K562 (cell line): ENCODE measurements at regions not wholly inside any gene's neighbourhood (a gene's known extent, or its start where the extent isn't known, plus 50 kb on each side); places are given as distances from the start of the nearest gene placed in this dataset.

Experiments used
- ATAC-seq: fragments of 200-7000 bp; cut with Tn5 transposase; 3 replicates; pipeline ENCODE4 v1.9.1; 2020; ENCODE audit warnings: moderate library complexity
- BruUV-seq: library from RNA; stranded (reverse); fragments of 400-500 nt; replicated peaks from 2 replicates; lab custom pipeline; 2021; lab: Mats Ljungman, UMichigan
- CTCF ChIA-PET: fragments of 300-600 bp; formaldehyde crosslinking; extraction: SDS; loops from one replicate; lab custom pipeline; 2021; ENCODE audit warnings: low intra/inter-chr PET ratio; lab: Yijun Ruan, JAX
- POLR2A ChIA-PET: fragments of 300-600, 350-650 bp; sonication (Branson Sonifier 250); formaldehyde crosslinking; extraction: SDS; loops from one replicate; lab custom pipeline; 2021; ENCODE audit warnings: antibody characterized with exemption, inconsistent platforms; lab: Yijun Ruan, JAX
- DNase-seq, 4 experiments: peaks; one replicate each; pipeline versions ENCODE4 v3.0.0 to v3.0.0-alpha.2; 2011 to 2018; ENCODE audit warnings: low spot score in 3 of 4, mixed read lengths in 3 of 4; ENCODE audit errors: extremely low read depth in 1 of 4
- FAIRE-seq: peaks from 2 replicates; lab custom pipeline; 2011; peaks lifted over from hg19 to GRCh38; lab: Jason Lieb, UNC
- H2AFZ ChIP-seq: 2 replicates; pipeline ENCODE4 v1.6.0; 2011; ENCODE audit warnings: low read depth, low read length, control low read depth, inconsistent platforms
- H3K27ac ChIP-seq: fragments of 200-600 bp; 3 replicates; pipeline ENCODE4 v1.8.0; 2011; ENCODE audit warnings: low read depth, mild to moderate bottlenecking, control low read depth, inconsistent platforms, low read length, moderate library complexity, mixed read lengths; ENCODE audit errors: extremely low read depth
- H3K27me3 ChIP-seq, 2 experiments: fragments of 300-600 bp in 1 of 2; 2 replicates in 1 of 2; 3 replicates in 1 of 2; pipeline versions ENCODE4 v1.6.0 to v1.8.0; 2011; ENCODE audit warnings: inconsistent platforms in 2 of 2, low read length in 2 of 2, mild to moderate bottlenecking in 1 of 2, mixed read lengths in 1 of 2, moderate library complexity in 1 of 2; ENCODE audit not compliant: control insufficient read depth in 2 of 2, insufficient read depth in 2 of 2
- H3K36me3 ChIP-seq: fragments of 300-600 bp; 3 replicates; pipeline ENCODE4 v1.8.0; 2011; ENCODE audit warnings: mild to moderate bottlenecking, low read length, inconsistent platforms; ENCODE audit not compliant: control insufficient read depth, insufficient read depth
- H3K4me1 ChIP-seq, 2 experiments: fragments of 200-600 bp in 1 of 2; replicated peaks in 1 of 2; 2 replicates in 1 of 2; 3 replicates in 1 of 2; pipeline versions ENCODE4 v1.5.1 to v1.8.0; 2011; ENCODE audit warnings: inconsistent platforms in 2 of 2, low read length in 2 of 2, mild to moderate bottlenecking in 1 of 2, mixed read lengths in 1 of 2, moderate library complexity in 1 of 2; ENCODE audit not compliant: control insufficient read depth in 2 of 2, insufficient read depth in 2 of 2
- H3K4me2 ChIP-seq: 2 replicates; pipeline ENCODE4 v1.6.1; 2011; ENCODE audit warnings: low read length, control low read depth, inconsistent platforms, mixed read lengths; ENCODE audit not compliant: insufficient read depth
- H3K4me3 ChIP-seq: fragments of 200-600 bp; sonication (generic), shearing (Covaris generic); 2 replicates; pipeline ENCODE4 v1.5.1; 2016; ENCODE audit warnings: control low read depth, inconsistent platforms
- H3K79me2 ChIP-seq: fragments of 200-600 bp; 3 replicates; pipeline ENCODE4 v1.8.0; 2011; ENCODE audit warnings: low read length, inconsistent platforms; ENCODE audit not compliant: control insufficient read depth, insufficient read depth
- H3K9ac ChIP-seq, 2 experiments: 2 replicates each; pipeline versions ENCODE4 v1.6.0 to v1.6.1; 2011; ENCODE audit warnings: low read depth in 2 of 2, low read length in 2 of 2, control low read depth in 1 of 2, inconsistent platforms in 1 of 2, mild to moderate bottlenecking in 1 of 2, mixed read lengths in 1 of 2; ENCODE audit not compliant: insufficient read depth in 1 of 2
- H3K9me1 ChIP-seq: one replicate; pipeline ENCODE4 v1.6.0; 2011; ENCODE audit warnings: inconsistent platforms, mild to moderate bottlenecking, low read length, moderate library complexity; ENCODE audit not compliant: control insufficient read depth, insufficient read depth
- H3K9me3 ChIP-seq: replicated peaks from 2 replicates; pipeline ENCODE4 v1.5.1; 2011; ENCODE audit warnings: low read depth, low read length, inconsistent platforms; ENCODE audit not compliant: control insufficient read depth, insufficient read depth
- H4K20me1 ChIP-seq: replicated peaks from 2 replicates; pipeline ENCODE4 v1.6.1; 2011; ENCODE audit warnings: low read length, inconsistent platforms, mixed read lengths; ENCODE audit not compliant: control insufficient read depth, insufficient read depth
- CBX1 ChIP-seq: sonication (generic); IDR thresholded peaks from 2 replicates; pipeline ENCODE4 v1.6.1; 2016; ENCODE audit warnings: antibody characterized with exemption, low read depth, mild to moderate bottlenecking
- GABPB2 ChIP-seq: fragments of 250-450 bp; sonication (Bioruptor Pico); conservative IDR thresholded peaks from 2 replicates; pipeline ENCODE4 v1.5.1; 2021; ENCODE audit warnings: mild to moderate bottlenecking
- KDM5B ChIP-seq: fragments of 200-600 bp; sonication (generic); IDR thresholded peaks from 2 replicates; pipeline ENCODE4 v1.6.1; 2012; ENCODE audit warnings: low read depth, mild to moderate bottlenecking, moderate library complexity, low read length, control low read depth, inconsistent platforms; ENCODE audit not compliant: insufficient replicate concordance
- NFATC3 ChIP-seq: fragments of 450-650 bp; IDR thresholded peaks from 2 replicates; pipeline ENCODE4 v1.6.1; 2017; ENCODE audit warnings: mild to moderate bottlenecking
- NR4A1 ChIP-seq, 2 experiments: fragments of 250-450 bp in 1 of 2; fragments of 450-650 bp in 1 of 2; sonication (Bioruptor Pico) in 1 of 2; IDR thresholded peaks; 2 replicates each; pipeline versions ENCODE4 v1.4.0 to v1.6.1; 2016 to 2020; ENCODE audit warnings: mild to moderate bottlenecking in 2 of 2, missing compliant biosample characterization in 1 of 2, missing genetic modification characterization in 1 of 2, moderate library complexity in 1 of 2
- PHTF2 ChIP-seq: fragments of 250-450 bp; sonication (Bioruptor Pico); IDR thresholded peaks from 2 replicates; pipeline ENCODE4 v1.5.0; 2021; ENCODE audit warnings: mild to moderate bottlenecking
- RBM15 ChIP-seq: fragments of 200-400 bp; formaldehyde crosslinking; IDR thresholded peaks from 2 replicates; pipeline ENCODE4 v1.6.1; 2018; ENCODE audit warnings: mild to moderate bottlenecking, low read length, moderate library complexity; ENCODE audit not compliant: insufficient read depth
- SOX6 ChIP-seq: fragments of 450-650 bp; IDR thresholded peaks from 2 replicates; pipeline ENCODE4 v1.6.1; 2014; ENCODE audit warnings: mild to moderate bottlenecking
- ZC3H8 ChIP-seq: fragments of 450-650 bp; IDR thresholded peaks from 2 replicates; pipeline ENCODE4 v1.6.1; 2017
- ZNF282 ChIP-seq: sonication (generic); formaldehyde crosslinking; IDR thresholded peaks from 2 replicates; pipeline ENCODE4 v1.8.1; 2023; ENCODE audit warnings: missing genetic modification reagents
- ZNF644 ChIP-seq: fragments of 200-800 bp; sonication (Bioruptor generic); IDR thresholded peaks from 2 replicates; pipeline ENCODE4 v1.6.1; 2016; ENCODE audit warnings: low read depth, missing genetic modification characterization, missing compliant biosample characterization
- WGBS: fragments of 100-300 bp; shearing (Covaris generic); methylation state at CpG from one replicate; pipeline ENCODE4 v1.1.6; 2016; ENCODE audit warnings: low coverage, mixed read lengths; ENCODE audit not compliant: insufficient coverage; ENCODE audit errors: missing lambda C conversion rate; 5-methylcytosine and 5-hydroxymethylcytosine counted together
- in situ Hi-C: fragments of 300-500 bp; cut with MboI; formaldehyde crosslinking; loops from 4 replicates; pipeline ENCODE4 v1.15.0; 2018; ENCODE audit warnings: inconsistent platforms, mixed read lengths
- intact Hi-C: fragments of 100-400 bp; cut with micrococcal nuclease; formaldehyde crosslinking; loops from 2 replicates; pipeline ENCODE4 v1.14.2; 2022
- TF ChIP-seq, protein P1 (sequence below), 2 experiments: fragments of 150-350 bp in 1 of 2; IDR thresholded peaks; 2 replicates each; pipeline ENCODE4 v1.6.1; 2012 to 2016; ENCODE audit warnings: low read depth in 2 of 2, low read length in 2 of 2, mild to moderate bottlenecking in 1 of 2, moderate library complexity in 1 of 2

DNA sequence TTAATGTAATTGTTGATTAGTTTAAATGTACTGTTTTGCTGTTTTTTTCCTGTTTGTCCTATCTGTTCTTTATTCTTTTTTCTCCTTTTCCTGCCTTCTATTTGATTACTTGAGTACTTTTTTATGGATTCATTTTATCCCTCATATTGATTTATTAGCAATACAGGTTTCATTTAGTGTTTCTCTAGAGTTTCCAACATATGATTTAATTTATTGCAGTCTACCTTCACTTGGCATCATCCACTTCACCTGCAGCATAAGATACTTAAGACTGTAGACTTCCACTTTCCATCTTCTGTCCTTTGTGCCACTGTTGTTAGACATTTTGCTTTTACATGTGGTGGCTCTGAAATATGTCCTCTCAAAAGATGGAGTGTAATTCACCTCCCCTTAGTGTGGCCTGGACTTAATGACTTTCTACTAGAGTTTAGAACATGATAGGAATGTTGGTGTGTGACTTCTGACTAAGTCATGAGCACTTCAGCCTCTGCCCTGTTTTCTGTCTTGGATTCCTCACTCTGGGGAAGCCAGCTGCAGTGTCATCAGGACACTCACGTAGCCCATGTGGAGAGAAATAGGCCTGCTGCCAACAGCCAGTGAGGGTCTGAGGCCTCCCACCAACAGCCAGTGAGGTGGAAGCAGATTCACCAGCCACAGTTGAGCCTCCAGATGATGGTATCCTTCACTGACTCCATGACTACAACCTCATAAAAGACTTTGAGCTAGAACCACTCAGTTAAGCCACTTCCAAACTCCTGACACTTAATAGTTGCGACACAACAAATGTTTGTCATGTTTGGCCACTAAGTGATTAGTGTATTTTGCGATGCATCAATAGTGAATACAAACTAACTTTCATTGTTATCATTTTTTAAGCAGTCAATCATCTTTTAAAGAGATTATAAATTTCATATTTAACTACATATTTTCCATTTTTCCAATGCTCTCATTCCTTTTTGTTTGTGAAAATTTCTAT, 643.5 kb upstream of the DPP6 start:
- Histone ChIP-seq H3K4me2 (no peak overlapping the region), H3K36me3 (peaks cover 49% of the 10 kb centered on the region), H3K27me3 (no peaks in the 10 kb centered on the region), H3K9me3 (no peaks in the 10 kb centered on the region), H3K4me1 (peaks cover 3 to 17% of the 10 kb centered on the region in 2 experiments; a peak in 3 of 5 replicates), H2AFZ (no peak overlapping the region), H3K9me1 (no peaks in the 10 kb centered on the region), H3K9ac (no peak overlapping the region), H3K4me3 (no peak overlapping the region), H3K27ac (peak overlapping the region; percentile 56; the same call in 2 of the 3 replicates), H3K79me2 (peaks cover 31% of the 10 kb centered on the region), H4K20me1 (no peaks in the 10 kb centered on the region)
- DNase-seq (peak; percentile 65 to 86 (median 68)), FAIRE-seq (peak; percentile 65), ATAC-seq (peak; percentile 71)
- no TSS peak for BruUV-seq
- CTCF ChIA-PET = no interaction called here
- POLR2A ChIA-PET = interaction anchor here (0.7 to 2.0 kb wide), 5 partner anchors 46 to 1776 kb away, joined by 3 to 4 read pairs (median 3); no protein-coding TSS in a partner anchor
- in situ Hi-C loops = no loop called here
- intact Hi-C loops = no loop called here
- WGBS = 34% methylated on average over 3 of the region's 3 CpGs
- peak; percentile 73; the same call in 1 of the 2 replicates for TF ChIP-seq GABPB2
- TF ChIP-seq ZNF644 (tag) = no peak
- TF ChIP-seq ZC3H8 = no peak
- TF ChIP-seq SOX6 = no peak; the same call in 1 of the 2 replicates
- peak; percentile 75 for TF ChIP-seq KDM5B
- no peak for TF ChIP-seq NFATC3
- no peak for TF ChIP-seq PHTF2 (CRISPR knock-in tag)
- TF ChIP-seq RBM15 = no peak
- no peak for TF ChIP-seq NR4A1 (CRISPR knock-in tag; IDR thresholded peaks at IDR 0.05)
- TF ChIP-seq NR4A1 (tag; IDR thresholded peaks at IDR 0.05) = no peak
- TF ChIP-seq ZNF282 (CRISPR knock-in tag) = no peak
- peak; percentile 42; the same call in 1 of the 2 replicates for TF ChIP-seq CBX1
- TF ChIP-seq, protein P1, sequence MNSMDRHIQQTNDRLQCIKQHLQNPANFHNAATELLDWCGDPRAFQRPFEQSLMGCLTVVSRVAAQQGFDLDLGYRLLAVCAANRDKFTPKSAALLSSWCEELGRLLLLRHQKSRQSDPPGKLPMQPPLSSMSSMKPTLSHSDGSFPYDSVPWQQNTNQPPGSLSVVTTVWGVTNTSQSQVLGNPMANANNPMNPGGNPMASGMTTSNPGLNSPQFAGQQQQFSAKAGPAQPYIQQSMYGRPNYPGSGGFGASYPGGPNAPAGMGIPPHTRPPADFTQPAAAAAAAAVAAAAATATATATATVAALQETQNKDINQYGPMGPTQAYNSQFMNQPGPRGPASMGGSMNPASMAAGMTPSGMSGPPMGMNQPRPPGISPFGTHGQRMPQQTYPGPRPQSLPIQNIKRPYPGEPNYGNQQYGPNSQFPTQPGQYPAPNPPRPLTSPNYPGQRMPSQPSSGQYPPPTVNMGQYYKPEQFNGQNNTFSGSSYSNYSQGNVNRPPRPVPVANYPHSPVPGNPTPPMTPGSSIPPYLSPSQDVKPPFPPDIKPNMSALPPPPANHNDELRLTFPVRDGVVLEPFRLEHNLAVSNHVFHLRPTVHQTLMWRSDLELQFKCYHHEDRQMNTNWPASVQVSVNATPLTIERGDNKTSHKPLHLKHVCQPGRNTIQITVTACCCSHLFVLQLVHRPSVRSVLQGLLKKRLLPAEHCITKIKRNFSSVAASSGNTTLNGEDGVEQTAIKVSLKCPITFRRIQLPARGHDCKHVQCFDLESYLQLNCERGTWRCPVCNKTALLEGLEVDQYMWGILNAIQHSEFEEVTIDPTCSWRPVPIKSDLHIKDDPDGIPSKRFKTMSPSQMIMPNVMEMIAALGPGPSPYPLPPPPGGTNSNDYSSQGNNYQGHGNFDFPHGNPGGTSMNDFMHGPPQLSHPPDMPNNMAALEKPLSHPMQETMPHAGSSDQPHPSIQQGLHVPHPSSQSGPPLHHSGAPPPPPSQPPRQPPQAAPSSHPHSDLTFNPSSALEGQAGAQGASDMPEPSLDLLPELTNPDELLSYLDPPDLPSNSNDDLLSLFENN (IDR thresholded peaks at IDR 0.05; ENCODE audit: low read depth in 2 of 2, low read length in 2 of 2) = peak in 1 of 2 experiments; percentile 29; a peak in 1 of 4 replicates
